Osteoblast (primary cell): ENCODE measurements at regions not wholly inside any gene's neighbourhood (a gene's known extent, or its start where the extent isn't known, plus 50 kb on each side); places are given as distances from the start of the nearest gene placed in this dataset.
A peak's percentile ranks its signal among the peaks of the same experiment; 100 is the strongest.

Experiments
- DNase-seq: peaks from one replicate; pipeline ENCODE4 v3.0.0; 2011; ENCODE audit warnings: low spot score, mixed read lengths; ENCODE audit not compliant: insufficient read length; ENCODE audit errors: missing footprints
- H2AFZ ChIP-seq: 2 replicates; pipeline ENCODE4 v1.6.0; 2011; ENCODE audit warnings: mild to moderate bottlenecking, low read length
- H3K27ac ChIP-seq: 2 replicates; pipeline ENCODE4 v1.5.1; 2011; ENCODE audit warnings: mild to moderate bottlenecking, low read depth, low read length, moderate library complexity
- H3K27me3 ChIP-seq: 2 replicates; pipeline ENCODE4 v1.6.0; 2012; ENCODE audit warnings: mild to moderate bottlenecking, control low read depth, inconsistent platforms, low read length, moderate library complexity; ENCODE audit not compliant: insufficient read depth
- H3K36me3 ChIP-seq: 2 replicates; pipeline ENCODE4 v1.5.1; 2011; ENCODE audit warnings: mild to moderate bottlenecking, low read length, control low read depth, moderate library complexity; ENCODE audit not compliant: insufficient read depth
- H3K4me1 ChIP-seq: 2 replicates; pipeline ENCODE4 v1.5.1; 2011; ENCODE audit warnings: mild to moderate bottlenecking, low read length, control low read depth, moderate library complexity; ENCODE audit not compliant: insufficient read depth
- H3K4me2 ChIP-seq: 2 replicates; pipeline ENCODE4 v1.6.0; 2011; ENCODE audit warnings: mild to moderate bottlenecking, low read length; ENCODE audit not compliant: insufficient read depth
- H3K4me3 ChIP-seq: fragments of 200-600 bp; sonication (generic); 3 replicates; pipeline ENCODE4 v1.5.1; 2012; ENCODE audit warnings: mild to moderate bottlenecking, low read length, inconsistent platforms; ENCODE audit not compliant: insufficient read depth
- H3K79me2 ChIP-seq: 2 replicates; pipeline ENCODE4 v1.6.0; 2012; ENCODE audit warnings: mild to moderate bottlenecking, low read length, control low read depth, inconsistent platforms; ENCODE audit not compliant: insufficient read depth
- H3K9me3 ChIP-seq: 2 replicates; pipeline ENCODE4 v1.5.1; 2011; ENCODE audit warnings: low read depth, low read length, control low read depth
- H4K20me1 ChIP-seq: 2 replicates; pipeline ENCODE4 v1.6.0; 2012; ENCODE audit warnings: mild to moderate bottlenecking, low read length, control low read depth; ENCODE audit not compliant: insufficient read depth
- CTCF ChIP-seq: IDR thresholded peaks from 2 replicates; pipeline ENCODE4 v1.5.1; 2011; ENCODE audit warnings: mild to moderate bottlenecking, low read depth, low read length, moderate library complexity; ENCODE audit errors: extremely low read depth

DNA sequence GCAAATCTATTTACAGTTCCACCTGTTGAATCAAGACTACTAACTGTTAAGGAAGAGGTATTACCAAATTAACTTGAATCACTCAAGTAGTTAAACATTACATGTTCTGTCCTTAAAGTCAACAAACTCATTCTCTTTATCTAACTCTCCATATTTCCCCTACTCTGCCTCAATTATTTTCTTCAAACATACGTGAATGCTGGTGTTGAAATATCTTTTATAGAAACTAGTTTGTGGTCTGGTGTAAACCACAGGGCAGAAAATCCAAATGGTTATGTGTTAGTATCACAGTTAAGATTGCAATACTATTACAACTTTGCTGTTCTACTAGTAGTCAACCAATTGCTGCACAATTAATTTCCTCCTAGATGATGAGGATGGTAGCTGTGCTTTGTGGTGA is 603.5 kb downstream of the KCTD16 start:
- DNase-seq: no peak
- no peaks in the 10 kb centered on the region for H3K79me2 ChIP-seq
- no peaks in the 10 kb centered on the region for H3K27me3 ChIP-seq
- H3K4me2 ChIP-seq: no peak overlapping the region
- TF ChIP-seq CTCF: no peak
- H4K20me1 ChIP-seq: no peaks in the 10 kb centered on the region
- no peak overlapping the region for H2AFZ ChIP-seq
- H3K9me3 ChIP-seq: no peaks in the 10 kb centered on the region
- no peak overlapping the region for H3K27ac ChIP-seq
- H3K4me1 ChIP-seq: peaks cover 10% of the 10 kb centered on the region
- H3K36me3 ChIP-seq: no peaks in the 10 kb centered on the region
- no peak overlapping the region for H3K4me3 ChIP-seq

DNA sequence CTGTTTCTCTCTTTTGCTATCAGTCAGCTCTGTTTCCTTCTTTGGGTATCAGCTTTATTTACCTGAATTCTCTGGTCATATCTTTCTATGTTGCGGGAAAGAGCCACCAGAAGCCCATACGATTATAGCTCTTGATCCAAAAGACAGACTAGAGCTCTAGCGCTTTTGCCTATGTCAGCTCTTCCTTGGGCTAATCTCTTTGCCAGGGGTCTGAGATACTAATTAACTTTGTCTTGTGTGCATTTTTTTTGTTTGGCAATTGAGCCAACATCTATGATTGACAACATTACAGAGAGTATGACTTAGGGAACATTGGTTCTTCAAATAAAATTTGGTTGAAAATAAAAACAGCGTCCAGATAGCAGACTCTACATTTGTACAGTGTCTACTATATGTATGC is 603.0 kb downstream of the KCTD16 start:
- H3K4me2 ChIP-seq: no peak overlapping the region
- no peaks in the 10 kb centered on the region for H3K79me2 ChIP-seq
- H3K4me1 ChIP-seq: peaks cover 5% of the 10 kb centered on the region
- H3K36me3 ChIP-seq: no peaks in the 10 kb centered on the region
- no peak overlapping the region for H3K4me3 ChIP-seq
- no peak overlapping the region for H3K27ac ChIP-seq
- no peak for DNase-seq
- TF ChIP-seq CTCF: no peak
- H4K20me1 ChIP-seq: no peaks in the 10 kb centered on the region
- H3K27me3 ChIP-seq: no peaks in the 10 kb centered on the region
- no peaks in the 10 kb centered on the region for H3K9me3 ChIP-seq
- H2AFZ ChIP-seq: no peak overlapping the region

GRCh38 chr5:144771802-144772201 is 601.1 kb downstream of the KCTD16 start:
- TF ChIP-seq CTCF: no peak
- Histone ChIP-seq H3K79me2 (no peaks in the 10 kb centered on the region), H3K4me3 (no peak overlapping the region), H4K20me1 (no peaks in the 10 kb centered on the region), H3K9me3 (no peaks in the 10 kb centered on the region), H3K27me3 (no peaks in the 10 kb centered on the region), H2AFZ (no peak overlapping the region), H3K36me3 (no peaks in the 10 kb centered on the region), H3K4me1 (no peaks in the 10 kb centered on the region), H3K27ac (no peak overlapping the region), H3K4me2 (no peak overlapping the region)
- DNase-seq: no peak

DNA sequence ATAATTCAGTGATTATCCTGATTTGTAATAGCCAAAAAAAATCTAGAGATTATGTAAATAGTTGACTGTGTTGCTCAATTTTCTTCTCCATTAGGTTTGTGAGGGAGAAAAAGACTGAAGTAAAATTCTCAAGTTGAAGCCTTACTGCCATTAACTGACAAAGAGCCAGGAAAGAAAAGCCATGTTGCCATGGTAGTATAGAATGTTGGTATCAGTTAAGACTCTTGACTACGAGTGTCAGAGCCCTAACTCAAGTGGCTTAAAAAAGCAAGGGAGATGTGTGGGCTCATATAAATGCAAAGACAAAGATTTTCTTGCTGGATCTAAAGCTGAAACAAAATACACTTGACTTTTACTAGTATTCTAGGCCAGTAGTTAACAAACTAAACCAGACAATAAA is 571.7 kb downstream of the KCTD16 start:
- H3K79me2 ChIP-seq: no peaks in the 10 kb centered on the region
- H3K4me3 ChIP-seq: no peak overlapping the region
- no peaks in the 10 kb centered on the region for H4K20me1 ChIP-seq
- TF ChIP-seq CTCF: no peak
- H3K9me3 ChIP-seq: no peaks in the 10 kb centered on the region
- DNase-seq: peak; percentile 52
- H3K27me3 ChIP-seq: no peaks in the 10 kb centered on the region
- no peaks in the 10 kb centered on the region for H3K36me3 ChIP-seq
- no peak overlapping the region for H3K4me2 ChIP-seq
- no peak overlapping the region for H2AFZ ChIP-seq
- no peaks in the 10 kb centered on the region for H3K4me1 ChIP-seq
- H3K27ac ChIP-seq: no peak overlapping the region
